Dermis microvascular lymphatic vessel endothelial cell (primary cell): ENCODE measurements at regions not wholly inside any gene's neighbourhood (a gene's known extent, or its start where the extent isn't known, plus 50 kb on each side); places are given as distances from the start of the nearest gene placed in this dataset.
"Not testable (repeated sequence)": the region's sequence is repeated elsewhere in the genome, so short reads cannot be mapped to it uniquely, and the experiment has no call there.

ENCODE experiments used
- DNase-seq, 2 donors: peaks; one replicate each; pipeline versions ENCODE4 v3.0.0 to v3.0.0-alpha.2; 2010; ENCODE audit warnings: low read depth in 2 of 2

GRCh38 chr1:81178431-81179093 lies 622.2 kb upstream of the ADGRL2 start:
- DNase-seq: not testable (repeated sequence)

- DNase-seq: no peak
These were observed 625.8 kb upstream of the ADGRL2 start for GRCh38 chr1:81174811-81175476.

GRCh38 chr1:81174052-81174451 lies 626.7 kb upstream of the ADGRL2 start:
- DNase-seq: no peak

GRCh38 chr1:81172483-81172882 lies 628.3 kb upstream of the ADGRL2 start:
- DNase-seq: no peak

GRCh38 chr1:81170721-81171120 lies 630.0 kb upstream of the ADGRL2 start:
- DNase-seq: no peak

- DNase-seq: no peak
These were observed 634.8 kb upstream of the ADGRL2 start for GRCh38 chr1:81165963-81166362.

GRCh38 chr1:81160696-81161095 lies 640.0 kb upstream of the ADGRL2 start:
- no peak for DNase-seq

GRCh38 chr1:81158592-81158991 lies 642.1 kb upstream of the ADGRL2 start:
- DNase-seq: no peak

GRCh38 chr1:81157686-81158085 lies 643.0 kb upstream of the ADGRL2 start:
- DNase-seq: no peak

- DNase-seq: no peak
These were observed 643.8 kb upstream of the ADGRL2 start for GRCh38 chr1:81156887-81157286.

GRCh38 chr1:81155131-81155530 lies 645.6 kb upstream of the ADGRL2 start:
- DNase-seq: no peak

GRCh38 chr1:81151206-81151605 lies 649.5 kb upstream of the ADGRL2 start:
- DNase-seq: no peak

- DNase-seq: no peak
These were observed 650.9 kb upstream of the ADGRL2 start for GRCh38 chr1:81149649-81150325.

GRCh38 chr1:81144240-81144825 lies 656.4 kb upstream of the ADGRL2 start:
- DNase-seq: no peak

GRCh38 chr1:81142099-81142826 lies 658.5 kb upstream of the ADGRL2 start:
- peak in 1 of 2 donors; percentile 1 for DNase-seq

- no peak for DNase-seq
These were observed 665.2 kb upstream of the ADGRL2 start for GRCh38 chr1:81135524-81135923.

- no peak for DNase-seq
These were observed 671.0 kb upstream of the ADGRL2 start for GRCh38 chr1:81129776-81130175.

GRCh38 chr1:81129366-81129765 lies 671.4 kb upstream of the ADGRL2 start:
- DNase-seq: no peak

GRCh38 chr1:81128079-81128478 lies 672.7 kb upstream of the ADGRL2 start:
- DNase-seq: no peak

- no peak for DNase-seq
These were observed 673.6 kb upstream of the ADGRL2 start for GRCh38 chr1:81126989-81127581.

GRCh38 chr1:81125672-81126071 lies 675.1 kb upstream of the ADGRL2 start:
- DNase-seq: no peak
